ENCODE measurements at regions not wholly inside any gene's neighbourhood (a gene's known extent, or its start where the extent isn't known, plus 50 kb on each side); places are given as distances from the start of the nearest gene placed in this dataset.

DNA sequence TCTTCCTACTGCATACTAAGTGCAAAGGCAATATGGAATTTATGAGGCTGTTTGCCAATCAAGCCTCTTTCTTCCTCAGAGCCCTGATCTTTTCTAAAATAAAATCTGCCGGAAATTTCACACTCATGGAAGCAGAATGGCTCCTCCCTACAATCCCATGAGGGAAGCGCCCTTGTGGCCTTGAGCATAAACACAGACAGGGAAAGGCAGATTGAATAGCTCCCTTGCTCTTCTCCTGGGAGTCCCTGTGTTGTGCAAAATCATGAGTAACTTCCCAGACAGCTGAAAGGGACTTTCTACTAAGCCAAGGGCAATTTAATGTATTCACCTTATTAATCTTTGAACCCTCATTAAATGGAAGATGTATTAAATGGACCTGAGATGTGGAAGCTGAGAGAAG is 226.1 kb upstream of the PIK3R1 start:
- Histone ChIP-seq H3K4me3 (ENCODE audit: low read depth in 2 of 2, low read length in 1 of 2) (no peak overlapping the region), H4K20me1 (ENCODE audit: insufficient read depth) (no peaks in the 10 kb centered on the region), H3F3A (replicated peaks; ENCODE audit: insufficient read depth) (peaks cover 4% of the 10 kb centered on the region), H3K4me2 (no peak overlapping the region), H2AFZ (ENCODE audit: low read depth) (no peak overlapping the region), H3K9me2 (no peaks in the 10 kb centered on the region), H3K9me3 (no peaks in the 10 kb centered on the region), H3K79me2 (ENCODE audit: insufficient read depth) (no peaks in the 10 kb centered on the region), H3K27me3 (ENCODE audit: insufficient read depth) (no peaks in the 10 kb centered on the region), H3K27ac (ENCODE audit: low read depth in 2 of 2, low read length in 1 of 2) (no peak overlapping the region), H3K4me1 (ENCODE audit: control insufficient read depth in 1 of 2, insufficient read depth in 2 of 2, low read depth in 1 of 2, low read length in 1 of 2) (no peaks in the 10 kb centered on the region), H3K36me3 (replicated peaks in 1 of 2; ENCODE audit: control insufficient read depth in 1 of 2, insufficient read depth in 2 of 2, low read length in 1 of 2) (no peaks in the 10 kb centered on the region), H3K9ac (no peak overlapping the region)
- DNase-seq = no peak
- ChIA-PET POLR2A (no interaction called here), CTCF (interaction anchor here (0.6 kb wide), 1 partner anchor 1163 kb away, joined by 3 read pairs; no protein-coding TSS in a partner anchor)
- WGBS (ENCODE audit: low lambda C conversion rate) = 88% methylated on average over 2 of the region's 2 CpGs
- no peak for TF ChIP-seq TCF12 (IDR thresholded peaks at IDR 0.05)
- no peak for TF ChIP-seq SMC3 (IDR thresholded peaks at IDR 0.05; ENCODE audit: low read depth, low read length)
- TF ChIP-seq TAF1 (IDR thresholded peaks at IDR 0.05; ENCODE audit: borderline replicate concordance, low read depth, low read length) = no peak
- no peak for TF ChIP-seq NRF1 (IDR thresholded peaks at IDR 0.05; ENCODE audit: low read depth, low read length)
- TF ChIP-seq, protein P1, sequence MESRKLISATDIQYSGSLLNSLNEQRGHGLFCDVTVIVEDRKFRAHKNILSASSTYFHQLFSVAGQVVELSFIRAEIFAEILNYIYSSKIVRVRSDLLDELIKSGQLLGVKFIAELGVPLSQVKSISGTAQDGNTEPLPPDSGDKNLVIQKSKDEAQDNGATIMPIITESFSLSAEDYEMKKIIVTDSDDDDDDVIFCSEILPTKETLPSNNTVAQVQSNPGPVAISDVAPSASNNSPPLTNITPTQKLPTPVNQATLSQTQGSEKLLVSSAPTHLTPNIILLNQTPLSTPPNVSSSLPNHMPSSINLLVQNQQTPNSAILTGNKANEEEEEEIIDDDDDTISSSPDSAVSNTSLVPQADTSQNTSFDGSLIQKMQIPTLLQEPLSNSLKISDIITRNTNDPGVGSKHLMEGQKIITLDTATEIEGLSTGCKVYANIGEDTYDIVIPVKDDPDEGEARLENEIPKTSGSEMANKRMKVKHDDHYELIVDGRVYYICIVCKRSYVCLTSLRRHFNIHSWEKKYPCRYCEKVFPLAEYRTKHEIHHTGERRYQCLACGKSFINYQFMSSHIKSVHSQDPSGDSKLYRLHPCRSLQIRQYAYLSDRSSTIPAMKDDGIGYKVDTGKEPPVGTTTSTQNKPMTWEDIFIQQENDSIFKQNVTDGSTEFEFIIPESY (IDR thresholded peaks at IDR 0.05; ENCODE audit: borderline replicate concordance, low read depth) = no peak
- no peak for TF ChIP-seq RAD21 (IDR thresholded peaks at IDR 0.05; ENCODE audit: low read length)
- no peak for TF ChIP-seq MXI1 (IDR thresholded peaks at IDR 0.05; ENCODE audit: low read depth, low read length)
- TF ChIP-seq YY1 (IDR thresholded peaks at IDR 0.05; ENCODE audit: low read depth) = no peak
- TF ChIP-seq, protein P2, sequence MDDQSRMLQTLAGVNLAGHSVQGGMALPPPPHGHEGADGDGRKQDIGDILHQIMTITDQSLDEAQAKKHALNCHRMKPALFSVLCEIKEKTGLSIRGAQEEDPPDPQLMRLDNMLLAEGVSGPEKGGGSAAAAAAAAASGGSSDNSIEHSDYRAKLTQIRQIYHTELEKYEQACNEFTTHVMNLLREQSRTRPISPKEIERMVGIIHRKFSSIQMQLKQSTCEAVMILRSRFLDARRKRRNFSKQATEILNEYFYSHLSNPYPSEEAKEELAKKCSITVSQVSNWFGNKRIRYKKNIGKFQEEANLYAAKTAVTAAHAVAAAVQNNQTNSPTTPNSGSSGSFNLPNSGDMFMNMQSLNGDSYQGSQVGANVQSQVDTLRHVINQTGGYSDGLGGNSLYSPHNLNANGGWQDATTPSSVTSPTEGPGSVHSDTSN (IDR thresholded peaks at IDR 0.05) = no peak
- TF ChIP-seq EP300 (IDR thresholded peaks at IDR 0.05; ENCODE audit: borderline replicate concordance in 1 of 2, low read depth in 1 of 2, low read length in 1 of 2) = no peak
- TF ChIP-seq GATA2 (CRISPR knock-in tag; IDR thresholded peaks at IDR 0.05) = no peak
- TF ChIP-seq ELF1 (IDR thresholded peaks at IDR 0.05) = no peak

DNA sequence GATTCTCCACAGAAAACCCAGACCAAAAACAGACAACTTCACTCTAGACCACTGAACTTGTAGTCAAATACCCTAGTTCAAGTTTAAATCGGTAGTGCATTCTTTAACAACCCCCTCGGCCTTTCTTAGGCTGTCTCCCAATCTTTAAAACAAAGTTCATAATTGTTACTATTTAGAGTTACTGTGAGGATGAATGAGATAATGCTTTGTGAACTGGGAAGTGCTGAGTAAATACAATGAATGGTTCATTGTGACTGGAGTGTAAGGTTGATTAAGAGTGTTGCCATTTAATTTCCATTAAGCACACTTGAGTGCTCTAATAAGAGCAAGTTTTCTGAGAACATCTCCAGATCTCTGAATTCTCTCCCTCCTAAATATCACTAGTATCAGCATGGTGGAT is 228.8 kb upstream of the PIK3R1 start:
- H2AFZ ChIP-seq (ENCODE audit: low read depth) = no peak overlapping the region
- 77% methylated on average over 2 of the region's 2 CpGs for WGBS (ENCODE audit: low lambda C conversion rate)
- no peaks in the 10 kb centered on the region for H4K20me1 ChIP-seq (ENCODE audit: insufficient read depth)
- no peak overlapping the region for H3K4me3 ChIP-seq (ENCODE audit: low read depth in 2 of 2, low read length in 1 of 2)
- DNase-seq = no peak
- no peaks in the 10 kb centered on the region for H3K79me2 ChIP-seq (ENCODE audit: insufficient read depth)
- no peaks in the 10 kb centered on the region for H3K9me3 ChIP-seq
- no peaks in the 10 kb centered on the region for H3K9me2 ChIP-seq
- peaks cover 7% of the 10 kb centered on the region for H3F3A ChIP-seq (replicated peaks; ENCODE audit: insufficient read depth)
- no peak overlapping the region for H3K4me2 ChIP-seq
- TF ChIP-seq EZH2phosphoT487 (IDR thresholded peaks at IDR 0.05; ENCODE audit: borderline replicate concordance, low read depth) (no peak), FOXJ3 (CRISPR knock-in tag; IDR thresholded peaks at IDR 0.05) (no peak)
- H3K36me3 ChIP-seq (replicated peaks in 1 of 2; ENCODE audit: control insufficient read depth in 1 of 2, insufficient read depth in 2 of 2, low read length in 1 of 2) = no peaks in the 10 kb centered on the region
- no peak overlapping the region for H3K27ac ChIP-seq (ENCODE audit: low read depth in 2 of 2, low read length in 1 of 2)
- CTCF ChIA-PET = no interaction called here
- H3K9ac ChIP-seq = no peak overlapping the region
- POLR2A ChIA-PET = no interaction called here
- 0 out of 4 replicates have a peak, but pooled peaks cover 0 to 10% of the 10 kb centered on the region in 2 experiments for H3K4me1 ChIP-seq (ENCODE audit: control insufficient read depth in 1 of 2, insufficient read depth in 2 of 2, low read depth in 1 of 2, low read length in 1 of 2)
- no peaks in the 10 kb centered on the region for H3K27me3 ChIP-seq (ENCODE audit: insufficient read depth)
